ENCODE measurements at regions not wholly inside any gene's neighbourhood (a gene's known extent, or its start where the extent isn't known, plus 50 kb on each side); places are given as distances from the start of the nearest gene placed in this dataset.

DNA sequence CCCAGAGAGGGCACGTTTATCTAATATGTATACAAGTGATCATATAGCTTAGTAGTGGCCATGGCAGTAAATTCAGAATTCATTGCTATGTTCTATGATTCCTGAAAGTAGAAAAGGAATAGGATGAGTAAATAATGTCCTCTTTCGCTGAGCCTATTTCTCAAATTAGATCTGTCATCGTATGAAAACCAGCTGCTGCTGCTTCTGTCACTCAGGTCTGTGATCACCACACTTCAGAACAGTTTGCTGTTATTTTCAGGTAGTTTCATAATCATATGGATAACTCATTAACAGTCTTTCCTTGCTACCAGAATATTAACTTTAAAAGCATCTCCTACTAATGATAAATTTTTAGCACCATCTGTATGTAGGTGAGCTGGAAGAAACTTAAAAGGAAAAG is 289.1 kb upstream of the AZI2 start:
- Histone ChIP-seq H2AFZ (ENCODE audit: control insufficient read depth, low read length) (no peak overlapping the region), H3K9ac (ENCODE audit: control insufficient read depth, extremely low read depth, insufficient read depth, low read length) (no peak overlapping the region), H3K4me1 (ENCODE audit: control insufficient read depth, extremely low read depth, insufficient read depth, low read length) (no peaks in the 10 kb centered on the region), H3K27me3 (ENCODE audit: control insufficient read depth, extremely low read depth, insufficient read depth, low read length) (no peaks in the 10 kb centered on the region), H3K4me2 (ENCODE audit: control insufficient read depth, extremely low read depth, insufficient read depth, low read depth, low read length) (no peak overlapping the region), H3K36me3 (ENCODE audit: control insufficient read depth in 2 of 2, extremely low read depth in 1 of 2, insufficient read depth in 2 of 2, low read length in 2 of 2) (no peaks in the 10 kb centered on the region), H3K9me1 (ENCODE audit: control insufficient read depth, extremely low read depth, insufficient read depth, low read length) (no peaks in the 10 kb centered on the region), H3K79me2 (ENCODE audit: control insufficient read depth, insufficient read depth, low read length) (no peaks in the 10 kb centered on the region), H4K20me1 (ENCODE audit: control insufficient read depth, extremely low read depth, insufficient read depth, low read length) (no peaks in the 10 kb centered on the region), H3K4me3 (ENCODE audit: control insufficient read depth in 2 of 3, extremely low read depth in 1 of 3, insufficient read depth in 2 of 3, low read depth in 1 of 3, low read length in 3 of 3) (no peak overlapping the region), H3K27ac (ENCODE audit: control insufficient read depth, insufficient read depth, low read length) (no peak overlapping the region), H3K9me3 (ENCODE audit: control insufficient read depth, low read depth, low read length) (no peaks in the 10 kb centered on the region)
- FAIRE-seq (no peak), DNase-seq (ENCODE audit: low read depth, low spot score) (no peak)
- dilution Hi-C loops (cut with MboI; ENCODE audit: extremely low pct_ligation_motif_present, low sequenced_read_pairs) = no loop called here
- TF ChIP-seq, protein P1, sequence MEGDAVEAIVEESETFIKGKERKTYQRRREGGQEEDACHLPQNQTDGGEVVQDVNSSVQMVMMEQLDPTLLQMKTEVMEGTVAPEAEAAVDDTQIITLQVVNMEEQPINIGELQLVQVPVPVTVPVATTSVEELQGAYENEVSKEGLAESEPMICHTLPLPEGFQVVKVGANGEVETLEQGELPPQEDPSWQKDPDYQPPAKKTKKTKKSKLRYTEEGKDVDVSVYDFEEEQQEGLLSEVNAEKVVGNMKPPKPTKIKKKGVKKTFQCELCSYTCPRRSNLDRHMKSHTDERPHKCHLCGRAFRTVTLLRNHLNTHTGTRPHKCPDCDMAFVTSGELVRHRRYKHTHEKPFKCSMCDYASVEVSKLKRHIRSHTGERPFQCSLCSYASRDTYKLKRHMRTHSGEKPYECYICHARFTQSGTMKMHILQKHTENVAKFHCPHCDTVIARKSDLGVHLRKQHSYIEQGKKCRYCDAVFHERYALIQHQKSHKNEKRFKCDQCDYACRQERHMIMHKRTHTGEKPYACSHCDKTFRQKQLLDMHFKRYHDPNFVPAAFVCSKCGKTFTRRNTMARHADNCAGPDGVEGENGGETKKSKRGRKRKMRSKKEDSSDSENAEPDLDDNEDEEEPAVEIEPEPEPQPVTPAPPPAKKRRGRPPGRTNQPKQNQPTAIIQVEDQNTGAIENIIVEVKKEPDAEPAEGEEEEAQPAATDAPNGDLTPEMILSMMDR (optimal IDR thresholded peaks at IDR 0.05 in 1 of 3, IDR thresholded peaks at IDR 0.05 in 1 of 3, conservative IDR thresholded peaks at IDR 0.05 in 1 of 3; ENCODE audit: extremely low read depth in 1 of 3, insufficient read depth in 2 of 3, low read length in 3 of 3) = no peak
- TF ChIP-seq EZH2 (IDR thresholded peaks at IDR 0.05; ENCODE audit: low read length) = no peak

DNA sequence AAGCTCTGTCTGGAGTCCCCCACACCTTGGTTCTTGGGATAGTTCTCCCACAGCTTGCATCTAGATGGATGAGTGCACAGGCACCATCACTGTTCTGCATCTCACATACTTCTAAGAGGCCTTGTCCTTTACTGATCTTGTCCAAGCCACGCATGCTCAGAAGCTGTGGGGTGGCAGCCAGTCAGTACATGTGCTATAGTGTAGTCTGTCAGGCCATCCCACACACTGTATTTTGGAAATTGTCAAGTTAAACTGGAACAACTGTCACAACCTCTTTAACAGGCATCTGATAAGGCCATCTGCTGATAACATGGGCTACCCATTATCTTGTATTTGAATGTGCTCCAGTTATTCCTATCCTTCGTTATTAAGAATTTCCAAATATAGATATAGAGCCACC is 296.5 kb upstream of the AZI2 start:
- H3K9ac ChIP-seq (ENCODE audit: control insufficient read depth, extremely low read depth, insufficient read depth, low read length) = no peak overlapping the region
- FAIRE-seq = no peak
- no peak overlapping the region for H3K27ac ChIP-seq (ENCODE audit: control insufficient read depth, insufficient read depth, low read length)
- H3K4me3 ChIP-seq (ENCODE audit: control insufficient read depth in 2 of 3, extremely low read depth in 1 of 3, insufficient read depth in 2 of 3, low read depth in 1 of 3, low read length in 3 of 3) = no peak overlapping the region
- no peak overlapping the region for H2AFZ ChIP-seq (ENCODE audit: control insufficient read depth, low read length)
- H3K9me1 ChIP-seq (ENCODE audit: control insufficient read depth, extremely low read depth, insufficient read depth, low read length) = no peaks in the 10 kb centered on the region
- TF ChIP-seq, protein P1 (optimal IDR thresholded peaks at IDR 0.05 in 1 of 3, IDR thresholded peaks at IDR 0.05 in 1 of 3, conservative IDR thresholded peaks at IDR 0.05 in 1 of 3; ENCODE audit: extremely low read depth in 1 of 3, insufficient read depth in 2 of 3, low read length in 3 of 3) = no peak
- no peak for TF ChIP-seq EZH2 (IDR thresholded peaks at IDR 0.05; ENCODE audit: low read length)
- H3K27me3 ChIP-seq (ENCODE audit: control insufficient read depth, extremely low read depth, insufficient read depth, low read length) = no peaks in the 10 kb centered on the region
- no peaks in the 10 kb centered on the region for H3K9me3 ChIP-seq (ENCODE audit: control insufficient read depth, low read depth, low read length)
- no peaks in the 10 kb centered on the region for H3K4me1 ChIP-seq (ENCODE audit: control insufficient read depth, extremely low read depth, insufficient read depth, low read length)
- no peaks in the 10 kb centered on the region for H4K20me1 ChIP-seq (ENCODE audit: control insufficient read depth, extremely low read depth, insufficient read depth, low read length)
- no peak for DNase-seq (ENCODE audit: low read depth, low spot score)
- no peaks in the 10 kb centered on the region for H3K79me2 ChIP-seq (ENCODE audit: control insufficient read depth, insufficient read depth, low read length)
- H3K36me3 ChIP-seq (ENCODE audit: control insufficient read depth in 2 of 2, extremely low read depth in 1 of 2, insufficient read depth in 2 of 2, low read length in 2 of 2) = no peaks in the 10 kb centered on the region
- dilution Hi-C loops (cut with MboI; ENCODE audit: extremely low pct_ligation_motif_present, low sequenced_read_pairs) = no loop called here
- no peak overlapping the region for H3K4me2 ChIP-seq (ENCODE audit: control insufficient read depth, extremely low read depth, insufficient read depth, low read depth, low read length)

Data from keratinocyte (primary cell).